ENCODE measurements at regions not wholly inside any gene's neighbourhood (a gene's known extent, or its start where the extent isn't known, plus 50 kb on each side); places are given as distances from the start of the nearest gene placed in this dataset.
"Not testable (repeated sequence)": the region's sequence is repeated elsewhere in the genome, so short reads cannot be mapped to it uniquely, and the experiment has no call there.

- intact Hi-C loops (cut with micrococcal nuclease), result no loop called here
- Mint-ChIP-seq H3K27me3 (ENCODE audit: low read depth) (peaks cover 10% of the 10 kb centered on the region), H3K27ac (no peak overlapping the region), H3K4me3 (no peak overlapping the region), H3K9me3 (no peaks in the 10 kb centered on the region), H3K36me3 (ENCODE audit: low read depth) (no peaks in the 10 kb centered on the region), H3K4me1 (ENCODE audit: low read depth) (no peaks in the 10 kb centered on the region)
- CTCF ChIA-PET, result no interaction called here
- DNase-seq, result no peak
These were observed 53.8 kb downstream of the COX7C start for GRCh38 chr5:86671536-86671935.

GRCh38 chr5:86674069-86674468, 56.3 kb downstream of the COX7C start:
- no peak for DNase-seq
- intact Hi-C loops (cut with micrococcal nuclease), result no loop called here
- CTCF ChIA-PET, result no interaction called here

GRCh38 chr5:86675311-86675710, 57.6 kb downstream of the COX7C start:
- Mint-ChIP-seq H3K4me3 (no peak overlapping the region), H3K9me3 (no peaks in the 10 kb centered on the region), H3K27me3 (ENCODE audit: low read depth) (peaks cover 9% of the 10 kb centered on the region), H3K4me1 (ENCODE audit: low read depth) (no peaks in the 10 kb centered on the region), H3K36me3 (ENCODE audit: low read depth) (no peaks in the 10 kb centered on the region), H3K27ac (no peak overlapping the region)
- DNase-seq, result no peak
- CTCF ChIA-PET, result no interaction called here
- intact Hi-C loops (cut with micrococcal nuclease), result loop anchor here (5.0 kb wide), 1 partner anchor 213 kb away; no protein-coding TSS in a partner anchor

More at GRCh38 chr5:86674069-86674468, 56.3 kb downstream of the COX7C start:
- Mint-ChIP-seq H3K27ac (no peak overlapping the region), H3K4me3 (no peak overlapping the region), H3K4me1 (ENCODE audit: low read depth) (no peaks in the 10 kb centered on the region), H3K27me3 (ENCODE audit: low read depth) (peaks cover 10% of the 10 kb centered on the region), H3K36me3 (ENCODE audit: low read depth) (no peaks in the 10 kb centered on the region), H3K9me3 (no peaks in the 10 kb centered on the region)

DNA sequence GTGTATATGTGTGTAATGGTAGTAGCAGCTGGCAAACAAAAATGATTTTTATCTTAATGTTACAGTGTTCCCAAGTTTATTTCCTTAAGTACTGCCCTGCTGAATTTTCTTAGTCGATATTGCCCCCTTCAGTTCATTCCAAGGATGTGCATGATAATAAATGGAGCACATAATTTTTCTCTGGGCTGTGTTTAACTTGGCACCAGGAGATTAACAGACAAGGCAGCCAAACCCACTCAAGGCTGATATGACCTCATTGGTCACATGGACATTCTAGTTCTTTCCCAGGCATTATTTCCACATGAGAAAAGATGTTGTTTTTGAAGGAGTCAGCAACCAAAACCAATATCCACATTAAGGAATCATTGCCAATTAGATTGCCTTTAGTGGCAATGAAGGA, 61.8 kb downstream of the COX7C start:
- Mint-ChIP-seq H3K27me3 (ENCODE audit: low read depth) (no peaks in the 10 kb centered on the region), H3K27ac (no peak overlapping the region), H3K4me3 (no peak overlapping the region), H3K36me3 (ENCODE audit: low read depth) (no peaks in the 10 kb centered on the region), H3K9me3 (no peaks in the 10 kb centered on the region), H3K4me1 (ENCODE audit: low read depth) (no peaks in the 10 kb centered on the region)
- intact Hi-C loops (cut with micrococcal nuclease), result loop anchor here (2.0 to 5.0 kb wide), 2 partner anchors 113 to 217 kb away; no protein-coding TSS in a partner anchor
- CTCF ChIA-PET, result interaction anchor here (0.7 to 1.7 kb wide), 3 partner anchors 53 to 133 kb away, joined by 3 to 8 read pairs (median 3); no protein-coding TSS in a partner anchor
- no peak for DNase-seq

- DNase-seq, result no peak
- CTCF ChIA-PET, result interaction anchor here (0.7 to 1.7 kb wide), 2 partner anchors 114 to 134 kb away, joined by 3 to 8 read pairs; no protein-coding TSS in a partner anchor
- no peaks in the 10 kb centered on the region for H3K4me1 Mint-ChIP-seq (ENCODE audit: low read depth)
- H3K36me3 Mint-ChIP-seq (ENCODE audit: low read depth), result no peaks in the 10 kb centered on the region
- H3K9me3 Mint-ChIP-seq, result no peaks in the 10 kb centered on the region
- no peaks in the 10 kb centered on the region for H3K27me3 Mint-ChIP-seq (ENCODE audit: low read depth)
- H3K27ac Mint-ChIP-seq, result no peak overlapping the region
- intact Hi-C loops (cut with micrococcal nuclease), result loop anchor here (2.0 to 5.0 kb wide), 2 partner anchors 113 to 218 kb away; no protein-coding TSS in a partner anchor
- no peak overlapping the region for H3K4me3 Mint-ChIP-seq
These were observed 62.2 kb downstream of the COX7C start for GRCh38 chr5:86679949-86680348.

GRCh38 chr5:86684222-86684621, 66.5 kb downstream of the COX7C start:
- H3K4me3 Mint-ChIP-seq, result no peak overlapping the region
- intact Hi-C loops (cut with micrococcal nuclease), result no loop called here
- H3K4me1 Mint-ChIP-seq (ENCODE audit: low read depth), result no peaks in the 10 kb centered on the region
- H3K36me3 Mint-ChIP-seq (ENCODE audit: low read depth), result no peaks in the 10 kb centered on the region
- CTCF ChIA-PET, result interaction anchor here (0.6 kb wide), 1 partner anchor 9 kb away, joined by 3 read pairs; no protein-coding TSS in a partner anchor
- no peak for DNase-seq
- no peaks in the 10 kb centered on the region for H3K9me3 Mint-ChIP-seq
- no peaks in the 10 kb centered on the region for H3K27me3 Mint-ChIP-seq (ENCODE audit: low read depth)
- H3K27ac Mint-ChIP-seq, result no peak overlapping the region

GRCh38 chr5:86686046-86686445, 68.3 kb downstream of the COX7C start:
- DNase-seq, result no peak
- intact Hi-C loops (cut with micrococcal nuclease), result no loop called here
- Mint-ChIP-seq H3K4me3 (no peak overlapping the region), H3K27me3 (ENCODE audit: low read depth) (no peaks in the 10 kb centered on the region), H3K9me3 (no peaks in the 10 kb centered on the region), H3K4me1 (ENCODE audit: low read depth) (no peaks in the 10 kb centered on the region), H3K27ac (no peak overlapping the region), H3K36me3 (ENCODE audit: low read depth) (no peaks in the 10 kb centered on the region)
- CTCF ChIA-PET, result no interaction called here

GRCh38 chr5:86688406-86688805, 70.7 kb downstream of the COX7C start:
- no peak for DNase-seq
- Mint-ChIP-seq H3K36me3 (ENCODE audit: low read depth) (no peaks in the 10 kb centered on the region), H3K27ac (no peak overlapping the region), H3K27me3 (ENCODE audit: low read depth) (no peaks in the 10 kb centered on the region), H3K4me3 (no peak overlapping the region), H3K4me1 (ENCODE audit: low read depth) (no peaks in the 10 kb centered on the region), H3K9me3 (no peaks in the 10 kb centered on the region)
- CTCF ChIA-PET, result no interaction called here
- intact Hi-C loops (cut with micrococcal nuclease), result no loop called here

GRCh38 chr5:86689103-86689729, 71.5 kb downstream of the COX7C start:
- Mint-ChIP-seq H3K36me3 (ENCODE audit: low read depth) (no peaks in the 10 kb centered on the region), H3K4me3 (no peak overlapping the region), H3K9me3 (no peaks in the 10 kb centered on the region), H3K27me3 (ENCODE audit: low read depth) (no peaks in the 10 kb centered on the region), H3K4me1 (ENCODE audit: low read depth) (no peaks in the 10 kb centered on the region), H3K27ac (no peak overlapping the region)
- intact Hi-C loops (cut with micrococcal nuclease), result no loop called here
- no peak for DNase-seq
- CTCF ChIA-PET, result no interaction called here

DNA sequence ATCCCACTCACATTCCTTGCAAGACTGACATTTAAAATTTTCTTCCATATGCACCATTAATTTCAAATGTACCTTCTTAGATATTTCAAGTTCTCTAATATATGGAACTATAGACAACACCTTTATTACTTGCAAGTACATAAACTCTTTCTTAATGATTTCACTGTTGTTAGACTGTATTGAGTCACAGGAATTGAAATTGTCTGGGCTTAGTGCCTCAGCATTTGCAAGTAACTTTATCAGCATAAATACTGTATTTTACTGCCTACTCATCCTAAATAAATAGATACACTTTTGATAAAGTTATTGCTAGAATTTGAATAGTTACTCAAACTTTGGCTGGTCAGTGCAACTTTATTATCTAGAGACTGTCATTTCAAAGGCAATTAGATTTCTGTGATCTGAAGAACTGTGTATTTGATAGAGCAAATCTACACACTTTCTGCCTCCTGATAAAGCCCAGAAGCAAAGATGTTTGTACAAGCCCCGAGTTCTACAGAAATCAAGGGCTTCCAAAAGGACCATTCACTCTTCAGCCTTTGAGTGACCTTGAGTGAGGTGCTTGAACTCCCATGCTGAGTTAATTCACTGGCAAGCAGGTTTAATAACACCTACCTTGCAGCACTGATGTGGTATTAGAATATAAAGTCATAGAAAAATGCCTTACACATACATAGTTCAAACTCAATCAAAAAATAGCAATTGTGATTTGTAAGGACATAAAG, 91.6 kb downstream of the COX7C start:
- H3K27me3 Mint-ChIP-seq (ENCODE audit: low read depth), result peaks cover 8% of the 10 kb centered on the region
- H3K4me3 Mint-ChIP-seq, result no peak overlapping the region
- intact Hi-C loops (cut with micrococcal nuclease), result no loop called here
- H3K27ac Mint-ChIP-seq, result no peak overlapping the region
- DNase-seq, result no peak
- CTCF ChIA-PET, result no interaction called here
- H3K9me3 Mint-ChIP-seq, result no peaks in the 10 kb centered on the region
- H3K4me1 Mint-ChIP-seq (ENCODE audit: low read depth), result no peaks in the 10 kb centered on the region
- no peaks in the 10 kb centered on the region for H3K36me3 Mint-ChIP-seq (ENCODE audit: low read depth)

DNA sequence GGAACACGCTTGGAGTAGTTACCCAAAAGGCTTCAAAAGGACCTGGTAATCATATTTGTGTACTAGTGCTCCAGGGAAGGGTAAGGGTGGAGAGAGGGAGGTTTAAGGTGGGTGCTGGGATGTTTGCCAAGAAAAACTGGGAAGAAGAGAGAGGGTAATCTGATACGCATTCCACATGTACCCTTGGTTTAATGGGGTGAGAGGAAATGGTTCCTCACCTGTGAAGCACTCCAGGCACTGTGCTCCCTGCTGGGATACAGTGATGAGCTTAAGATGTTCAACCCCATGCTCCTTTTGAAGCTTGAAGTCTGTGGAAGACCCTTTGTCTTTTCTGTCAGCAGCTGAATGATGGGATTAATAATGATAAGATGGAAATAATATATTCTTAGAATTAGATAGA, 98.4 kb downstream of the COX7C start:
- H3K4me1 Mint-ChIP-seq (ENCODE audit: low read depth), result no peaks in the 10 kb centered on the region
- no peaks in the 10 kb centered on the region for H3K36me3 Mint-ChIP-seq (ENCODE audit: low read depth)
- intact Hi-C loops (cut with micrococcal nuclease), result no loop called here
- no peaks in the 10 kb centered on the region for H3K27me3 Mint-ChIP-seq (ENCODE audit: low read depth)
- no peak for DNase-seq
- no peaks in the 10 kb centered on the region for H3K9me3 Mint-ChIP-seq
- H3K27ac Mint-ChIP-seq, result no peak overlapping the region
- no peak overlapping the region for H3K4me3 Mint-ChIP-seq
- CTCF ChIA-PET, result no interaction called here

GRCh38 chr5:86731319-86732117, 113.8 kb downstream of the COX7C start:
- H3K4me1 Mint-ChIP-seq (ENCODE audit: low read depth); H3K4me3 Mint-ChIP-seq; H3K9me3 Mint-ChIP-seq; DNase-seq; intact Hi-C loops (cut with micrococcal nuclease); H3K27me3 Mint-ChIP-seq (ENCODE audit: low read depth); H3K36me3 Mint-ChIP-seq (ENCODE audit: low read depth); H3K27ac Mint-ChIP-seq; CTCF ChIA-PET: not testable (repeated sequence)
